AG10803 (cell line): ENCODE measurements at regions not wholly inside any gene's neighbourhood (a gene's known extent, or its start where the extent isn't known, plus 50 kb on each side); places are given as distances from the start of the nearest gene placed in this dataset.
"Not testable (repeated sequence)": the region's sequence is repeated elsewhere in the genome, so short reads cannot be mapped to it uniquely, and the experiment has no call there.

Experiments
- DNase-seq: peaks from one replicate; pipeline ENCODE4 v3.0.0; 2010; ENCODE audit warnings: low read depth
- H3K4me3 ChIP-seq: 2 replicates; pipeline ENCODE4 v1.5.1; 2011; ENCODE audit warnings: mild to moderate bottlenecking, low read length, control low read depth
- CTCF ChIP-seq: conservative IDR thresholded peaks from 2 replicates; pipeline ENCODE4 v1.5.1; 2011; ENCODE audit warnings: mild to moderate bottlenecking, low read length, control low read depth, inconsistent platforms

- H3K4me3 ChIP-seq, result no peak overlapping the region
- no peak for TF ChIP-seq CTCF
- no peak for DNase-seq
Observed at GRCh38 chr2:38243186-38243880, 133.7 kb downstream of the ATL2 start.

- no peak for DNase-seq
- no peak for TF ChIP-seq CTCF
- no peak overlapping the region for H3K4me3 ChIP-seq
Observed at GRCh38 chr2:38239452-38239851, 137.6 kb downstream of the ATL2 start.

- H3K4me3 ChIP-seq, DNase-seq: not testable (repeated sequence)
Observed at GRCh38 chr2:38238705-38239104, 138.4 kb downstream of the ATL2 start.

- H3K4me3 ChIP-seq, result no peak overlapping the region
- no peak for TF ChIP-seq CTCF
- DNase-seq, result no peak
Observed at GRCh38 chr2:38237311-38237710, 139.8 kb downstream of the ATL2 start.

GRCh38 chr2:38233231-38233983, 143.7 kb downstream of the ATL2 start:
- peak; percentile 94 for DNase-seq
- H3K4me3 ChIP-seq, result peak overlapping the region; percentile 16
- peak; percentile 52 for TF ChIP-seq CTCF

GRCh38 chr2:38232454-38232853, 144.6 kb downstream of the ATL2 start:
- peak; percentile 8 for DNase-seq
- no peak overlapping the region for H3K4me3 ChIP-seq
- no peak for TF ChIP-seq CTCF

GRCh38 chr2:38230756-38231155, 146.3 kb downstream of the ATL2 start:
- H3K4me3 ChIP-seq, result no peak overlapping the region
- TF ChIP-seq CTCF, result no peak
- no peak for DNase-seq
